Lung (tissue), 11 donors: ENCODE measurements at regions not wholly inside any gene's neighbourhood (a gene's known extent, or its start where the extent isn't known, plus 50 kb on each side); places are given as distances from the start of the nearest gene placed in this dataset.

Experiments
- ATAC-seq: fragments of 200-7000 bp; cut with Tn5 transposase; one replicate; pipeline ENCODE4 v1.9.1; 2020; ENCODE audit warnings: moderate number of reproducible peaks; ENCODE audit not compliant: insufficient read depth, low FRiP score
- DNase-seq, 3 donors: peaks; one replicate each; pipeline ENCODE4 v3.0.0-alpha.2; 2013 to 2017
- H3K27ac ChIP-seq, 2 donors: one replicate each; pipeline ENCODE4 v1.5.1; 2013; ENCODE audit warnings: mild to moderate bottlenecking in 2 of 2, moderate library complexity in 2 of 2, control low read depth in 1 of 2, inconsistent platforms in 1 of 2, low read depth in 1 of 2, low read length in 1 of 2
- H3K27me3 ChIP-seq, 3 donors: one replicate each; pipeline ENCODE4 v1.5.1; 2013; ENCODE audit warnings: low read length in 2 of 3; ENCODE audit not compliant: control insufficient read depth in 3 of 3, insufficient read depth in 3 of 3
- H3K36me3 ChIP-seq, 4 donors: one replicate each; pipeline ENCODE4 v1.5.1; 2013; ENCODE audit warnings: low read length in 4 of 4, mild to moderate bottlenecking in 1 of 4, moderate library complexity in 1 of 4; ENCODE audit not compliant: control insufficient read depth in 4 of 4, insufficient read depth in 4 of 4
- H3K4me1 ChIP-seq, 5 donors: one replicate each; pipeline ENCODE4 v1.5.1; 2013; ENCODE audit warnings: low read length in 5 of 5, mild to moderate bottlenecking in 2 of 5, moderate library complexity in 1 of 5; ENCODE audit not compliant: control insufficient read depth in 5 of 5, insufficient read depth in 5 of 5
- H3K4me3 ChIP-seq: one replicate; pipeline ENCODE4 v1.5.1; 2013; ENCODE audit warnings: mild to moderate bottlenecking, control low read depth, moderate library complexity
- H3K9ac ChIP-seq, 2 donors: one replicate each; pipeline ENCODE4 v1.5.1; 2013; ENCODE audit warnings: low read length in 2 of 2, control low read depth in 1 of 2; ENCODE audit not compliant: insufficient read depth in 1 of 2
- H3K9me3 ChIP-seq, 4 donors: one replicate each; pipeline ENCODE4 v1.5.1; 2013; ENCODE audit warnings: low read length in 3 of 4, mild to moderate bottlenecking in 1 of 4, moderate library complexity in 1 of 4; ENCODE audit not compliant: control insufficient read depth in 4 of 4, insufficient read depth in 3 of 4
- WGBS, 2 donors: extraction: QIAGEN DNeasy Blood & Tissue Kit; methylation state at CpG; one replicate each; pipeline ENCODE4 v1.1.7; 2013; 5-methylcytosine and 5-hydroxymethylcytosine counted together
- TF ChIP-seq, protein P1 (sequence below): IDR thresholded peaks from 2 replicates; pipeline ENCODE4 v1.5.1; 2012; ENCODE audit warnings: mild to moderate bottlenecking; ENCODE audit errors: control extremely low read depth, extremely low read depth
- donor health status: control.
- donor health status: control.
- donor health status: Bipolar disorder and iron deficiency.
- donor health status: healthy.
- donor health status: DM: yes; HTN: yes; CAD: no.

DNA sequence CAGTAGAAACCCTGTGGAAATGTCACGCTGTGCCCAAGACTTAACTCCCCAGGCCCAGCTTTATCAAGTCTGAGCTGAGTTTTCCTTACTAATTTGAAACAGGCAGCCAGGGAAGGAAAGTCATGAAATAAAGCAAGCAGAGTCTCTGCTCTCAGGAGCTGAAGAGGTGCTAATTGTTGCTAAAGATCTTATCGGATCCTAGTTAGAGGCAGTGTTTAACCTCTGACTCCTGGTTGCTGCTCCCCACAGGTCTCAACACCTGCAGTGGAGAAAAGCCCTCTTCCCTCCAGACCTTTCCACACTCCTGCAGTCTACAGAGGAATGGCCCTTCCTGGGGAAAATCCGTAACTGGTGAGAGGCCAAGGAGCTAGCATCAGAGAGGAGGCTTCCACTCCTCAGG, 628.2 kb downstream of the NTRK3 start:
- H3K4me1 ChIP-seq = no peaks in the 10 kb centered on the region
- DNase-seq (no peak), ATAC-seq (no peak)
- TF ChIP-seq, protein P1, sequence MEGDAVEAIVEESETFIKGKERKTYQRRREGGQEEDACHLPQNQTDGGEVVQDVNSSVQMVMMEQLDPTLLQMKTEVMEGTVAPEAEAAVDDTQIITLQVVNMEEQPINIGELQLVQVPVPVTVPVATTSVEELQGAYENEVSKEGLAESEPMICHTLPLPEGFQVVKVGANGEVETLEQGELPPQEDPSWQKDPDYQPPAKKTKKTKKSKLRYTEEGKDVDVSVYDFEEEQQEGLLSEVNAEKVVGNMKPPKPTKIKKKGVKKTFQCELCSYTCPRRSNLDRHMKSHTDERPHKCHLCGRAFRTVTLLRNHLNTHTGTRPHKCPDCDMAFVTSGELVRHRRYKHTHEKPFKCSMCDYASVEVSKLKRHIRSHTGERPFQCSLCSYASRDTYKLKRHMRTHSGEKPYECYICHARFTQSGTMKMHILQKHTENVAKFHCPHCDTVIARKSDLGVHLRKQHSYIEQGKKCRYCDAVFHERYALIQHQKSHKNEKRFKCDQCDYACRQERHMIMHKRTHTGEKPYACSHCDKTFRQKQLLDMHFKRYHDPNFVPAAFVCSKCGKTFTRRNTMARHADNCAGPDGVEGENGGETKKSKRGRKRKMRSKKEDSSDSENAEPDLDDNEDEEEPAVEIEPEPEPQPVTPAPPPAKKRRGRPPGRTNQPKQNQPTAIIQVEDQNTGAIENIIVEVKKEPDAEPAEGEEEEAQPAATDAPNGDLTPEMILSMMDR = no peak
- no peak overlapping the region for H3K27ac ChIP-seq
- no peaks in the 10 kb centered on the region for H3K9me3 ChIP-seq
- no peaks in the 10 kb centered on the region for H3K27me3 ChIP-seq
- H3K9ac ChIP-seq = no peak overlapping the region
- no peaks in the 10 kb centered on the region for H3K36me3 ChIP-seq
- 50 to 51% methylated on average over 3 of the region's 3 CpGs for WGBS, 2 donors
- no peak overlapping the region for H3K4me3 ChIP-seq

DNA sequence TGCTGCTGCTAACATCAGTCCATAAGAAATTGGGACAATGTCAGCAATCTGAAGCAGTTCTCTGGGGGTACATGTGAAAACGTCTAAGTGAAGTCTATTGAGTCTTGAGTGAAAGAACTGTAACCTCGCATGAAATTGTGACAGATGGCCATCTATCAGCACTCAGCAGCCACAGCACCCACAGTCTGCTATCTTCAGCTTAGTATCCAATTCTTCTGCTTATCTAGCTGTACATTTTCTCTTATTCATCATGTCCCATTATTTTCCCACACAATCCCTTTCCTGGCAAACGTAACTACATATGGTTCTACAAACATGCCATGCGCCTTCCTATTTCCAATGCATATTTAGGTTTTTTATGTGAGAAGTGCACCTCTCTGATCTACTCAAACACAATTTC, 629.7 kb downstream of the NTRK3 start:
- H3K36me3 ChIP-seq = no peaks in the 10 kb centered on the region
- 76 to 85% methylated on average over 4 of the region's 4 CpGs for WGBS, 2 donors
- ATAC-seq = no peak
- no peaks in the 10 kb centered on the region for H3K27me3 ChIP-seq
- no peak overlapping the region for H3K4me3 ChIP-seq
- H3K9me3 ChIP-seq = no peaks in the 10 kb centered on the region
- DNase-seq = no peak
- TF ChIP-seq, protein P1 = no peak
- no peak overlapping the region for H3K27ac ChIP-seq
- H3K4me1 ChIP-seq = no peaks in the 10 kb centered on the region
- no peak overlapping the region for H3K9ac ChIP-seq

DNA sequence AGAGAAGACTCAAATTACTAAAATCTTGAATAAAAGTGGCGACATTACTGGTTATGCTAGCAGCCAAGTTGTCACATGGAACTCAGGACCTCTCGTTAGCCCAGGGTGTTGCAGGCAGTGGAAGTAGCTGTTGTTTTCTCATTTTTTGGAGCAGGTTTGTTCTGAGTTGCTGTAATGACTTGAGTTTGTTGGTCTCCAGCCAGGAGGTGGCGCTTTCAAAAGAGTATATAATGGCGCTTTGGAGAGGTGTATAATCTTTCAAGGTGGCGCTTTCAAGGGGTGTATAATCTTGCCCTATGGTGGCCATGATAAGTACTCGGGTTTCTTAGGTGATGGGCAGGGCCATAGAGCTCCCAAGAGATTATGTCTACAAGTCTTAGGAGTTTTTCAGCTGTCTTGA, 632.7 kb downstream of the NTRK3 start:
- ATAC-seq (no peak), DNase-seq (no peak)
- H3K4me3 ChIP-seq = no peak overlapping the region
- H3K4me1 ChIP-seq = peaks cover 0 to under 1% (median 0%) of the 10 kb centered on the region in 5 donors
- H3K27ac ChIP-seq = no peak overlapping the region
- no peaks in the 10 kb centered on the region for H3K36me3 ChIP-seq
- no peak overlapping the region for H3K9ac ChIP-seq
- TF ChIP-seq, protein P1 = no peak
- 51 to 58% methylated on average over 6 of the region's 6 CpGs for WGBS, 2 donors
- H3K27me3 ChIP-seq = no peaks in the 10 kb centered on the region
- no peaks in the 10 kb centered on the region for H3K9me3 ChIP-seq

DNA sequence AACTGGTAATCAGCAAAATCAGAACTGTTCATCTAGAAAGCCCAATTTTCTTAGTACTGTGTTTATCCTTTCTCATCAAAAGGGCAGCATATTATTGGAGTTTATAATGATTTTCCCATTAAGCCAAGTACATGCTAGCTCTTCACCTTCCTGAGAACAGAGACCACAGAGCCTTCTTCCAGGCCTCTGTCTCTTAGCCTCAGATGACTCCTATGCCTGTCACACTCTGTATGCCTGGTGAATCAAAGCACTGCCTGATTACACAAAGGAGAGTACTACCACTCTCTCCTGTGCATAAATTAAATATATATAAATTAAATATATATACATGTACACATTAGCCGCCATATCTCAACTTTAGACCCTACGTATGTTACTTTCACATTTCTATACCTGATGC, 636.1 kb downstream of the NTRK3 start:
- no peaks in the 10 kb centered on the region for H3K9me3 ChIP-seq
- ATAC-seq = no peak
- H3K27ac ChIP-seq = no peak overlapping the region
- TF ChIP-seq, protein P1 = no peak
- no peaks in the 10 kb centered on the region for H3K36me3 ChIP-seq
- no peaks in the 10 kb centered on the region for H3K27me3 ChIP-seq
- DNase-seq = no peak
- no peak overlapping the region for H3K9ac ChIP-seq
- peaks cover 0 to 6% (median 0%) of the 10 kb centered on the region in 5 donors for H3K4me1 ChIP-seq
- H3K4me3 ChIP-seq = no peak overlapping the region
- WGBS, 2 donors = 92 to 98% methylated on average over 2 of the region's 2 CpGs
